Skin epidermis (tissue), 12 donors: ENCODE measurements at regions not wholly inside any gene's neighbourhood (a gene's known extent, or its start where the extent isn't known, plus 50 kb on each side); places are given as distances from the start of the nearest gene placed in this dataset.

ENCODE experiments used
- H3K27ac ChIP-seq, 21 experiments: fragments of 200-600 bp; sonication (generic) in 11 of 21; one replicate each; pipeline ENCODE4 v1.5.0; 2020; ENCODE audit warnings: mild to moderate bottlenecking in 3 of 21, inconsistent platforms in 2 of 21, moderate library complexity in 2 of 21
- H3K4me3 ChIP-seq, 7 experiments: fragments of 200-600 bp; sonication (generic) in 2 of 7; one replicate each; pipeline ENCODE4 v1.5.0; 2020; ENCODE audit warnings: inconsistent platforms in 2 of 7, mild to moderate bottlenecking in 2 of 7, moderate library complexity in 1 of 7

GRCh38 chr6:125679128-125679527, 70.3 kb upstream of the HEY2 start:
- Histone ChIP-seq H3K4me3 (no peak overlapping the region), H3K27ac (no peak overlapping the region)

- H3K27ac ChIP-seq, result no peak overlapping the region
Measured at GRCh38 chr6:125679651-125680050, 69.8 kb upstream of the HEY2 start.

GRCh38 chr6:125682939-125683338, 66.5 kb upstream of the HEY2 start:
- Histone ChIP-seq H3K4me3 (no peak overlapping the region), H3K27ac (no peak overlapping the region)

More at GRCh38 chr6:125679651-125680050, 69.8 kb upstream of the HEY2 start:
- H3K4me3 ChIP-seq, result no peak overlapping the region

- no peak overlapping the region for H3K27ac ChIP-seq
- no peak overlapping the region for H3K4me3 ChIP-seq
Measured at GRCh38 chr6:125688138-125688537, 61.3 kb upstream of the HEY2 start.

GRCh38 chr6:125693480-125693879, 56.0 kb upstream of the HEY2 start:
- no peak overlapping the region for H3K4me3 ChIP-seq

GRCh38 chr6:125699591-125699990, 49.8 kb upstream of the HEY2 start:
- Histone ChIP-seq H3K4me3 (no peak overlapping the region), H3K27ac (no peak overlapping the region)

More at GRCh38 chr6:125693480-125693879, 56.0 kb upstream of the HEY2 start:
- no peak overlapping the region for H3K27ac ChIP-seq
